Gastrocnemius medialis (tissue), 4 donors: ENCODE measurements at regions not wholly inside any gene's neighbourhood (a gene's known extent, or its start where the extent isn't known, plus 50 kb on each side); places are given as distances from the start of the nearest gene placed in this dataset.

Experiments used
- ATAC-seq, 2 donors: fragments of 150-250 bp; one replicate each; pipeline ENCODE4 v1.9.1; 2016
- DNase-seq, 2 donors: peaks; one replicate each; pipeline ENCODE4 v3.0.0-alpha.2; 2019
- H3K27ac ChIP-seq, 4 donors: fragments of 200-600 bp; sonication (generic); 1 replicate in 1 of 4; 2 replicates in 3 of 4; pipeline ENCODE4 v1.5.1; 2016 to 2018; ENCODE audit warnings: mild to moderate bottlenecking in 2 of 4, moderate library complexity in 1 of 4
- H3K27me3 ChIP-seq, 3 donors: fragments of 200-600 bp; sonication (generic) in 2 of 3; 1 replicate in 1 of 3; 2 replicates in 2 of 3; pipeline versions ENCODE4 v1.5.1 to v1.6.0; 2016 to 2019; ENCODE audit warnings: mild to moderate bottlenecking in 1 of 3, moderate library complexity in 1 of 3
- H3K36me3 ChIP-seq, 2 donors: fragments of 200-600 bp; sonication (generic) in 1 of 2; one replicate each; pipeline ENCODE4 v1.5.1; 2017 to 2018
- H3K4me1 ChIP-seq, 2 donors: fragments of 200-600 bp; sonication (generic) in 1 of 2; one replicate each; pipeline ENCODE4 v1.5.1; 2016 to 2017; ENCODE audit warnings: mild to moderate bottlenecking in 2 of 2
- H3K4me3 ChIP-seq, 4 donors: fragments of 200-600 bp; sonication (generic) in 3 of 4; 1 replicate in 1 of 4; 2 replicates in 3 of 4; pipeline ENCODE4 v1.5.1; 2016 to 2019; ENCODE audit warnings: mild to moderate bottlenecking in 2 of 4
- H3K9me3 ChIP-seq, 3 donors: fragments of 200-600 bp; sonication (generic) in 2 of 3; 1 replicate in 1 of 3; 2 replicates in 2 of 3; pipeline ENCODE4 v1.5.1; 2016 to 2019
- POLR2A ChIP-seq, 2 donors: fragments of 450-650 bp; IDR thresholded peaks; one replicate each; pipeline ENCODE4 v1.6.1; 2017; ENCODE audit warnings: antibody characterized with exemption in 2 of 2, mild to moderate bottlenecking in 2 of 2, moderate library complexity in 2 of 2
- in situ Hi-C, 4 donors: fragments of 200-750 bp; cut with MboI; loops; one replicate each; pipeline versions ENCODE4 v1.15.0 to v1.8.0; 2017; ENCODE audit warnings: low sequenced_read_pairs in 4 of 4
- intact Hi-C: fragments of 100-400 bp; cut with DNase I; formaldehyde crosslinking; loops from one replicate; pipeline ENCODE4 v1.15.1; 2023; ENCODE audit warnings: low total_unique reads
- TF ChIP-seq, protein P1 (sequence below), 5 experiments: fragments of 450-650 bp in 3 of 5; fragments of 200-600 bp in 2 of 5; sonication (generic) in 2 of 5; IDR thresholded peaks in 4 of 5; conservative IDR thresholded peaks in 1 of 5; 1 replicate in 4 of 5; 2 replicates in 1 of 5; pipeline ENCODE4 v1.5.1; 2016 to 2019; ENCODE audit warnings: antibody characterized with exemption in 5 of 5, mild to moderate bottlenecking in 3 of 5, moderate library complexity in 3 of 5

DNA sequence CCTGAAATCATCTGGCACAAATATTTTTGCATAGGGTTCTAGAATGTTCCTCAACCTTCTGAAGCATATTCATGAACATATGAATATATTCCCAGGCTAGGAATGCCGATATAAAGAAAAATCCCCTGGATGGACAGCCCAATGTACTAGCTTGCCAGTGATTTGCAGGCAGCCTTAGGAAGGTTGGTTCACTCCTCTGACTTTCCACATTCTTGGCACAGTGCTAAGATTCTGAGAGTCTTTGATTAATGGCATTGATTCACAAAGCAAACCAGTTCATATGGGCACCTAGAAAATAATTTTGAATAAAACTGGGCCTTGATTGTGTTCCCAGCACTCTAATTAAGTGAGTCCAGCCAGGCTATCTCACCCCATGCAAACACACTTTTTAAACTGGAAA, 56.9 kb upstream of the ENPP4 start:
- ATAC-seq, result no peak
- intact Hi-C loops, result no loop called here

DNA sequence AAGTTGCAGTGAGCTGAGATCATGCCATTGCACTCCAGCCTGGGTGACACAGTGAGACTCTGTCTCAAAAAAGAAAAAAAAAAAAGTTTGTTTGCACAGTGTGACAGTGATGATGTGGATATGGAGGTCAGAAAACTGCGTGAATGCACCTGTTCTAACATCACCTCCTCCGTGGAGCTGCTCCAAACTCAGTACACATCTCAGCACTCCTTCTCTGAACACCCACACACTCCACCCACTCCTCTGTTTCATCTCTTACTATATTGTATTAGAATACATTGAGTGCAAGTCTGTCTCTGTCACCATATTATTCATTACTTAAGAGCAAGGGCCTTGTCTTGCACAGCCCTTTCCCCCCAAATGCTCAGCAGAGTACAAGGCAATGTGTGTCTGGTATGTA, 51.5 kb upstream of the ENPP4 start:
- H3K4me1 ChIP-seq, result peaks cover 0 to 7% of the 10 kb centered on the region in 2 donors
- no peaks in the 10 kb centered on the region for H3K27me3 ChIP-seq
- H3K27ac ChIP-seq, result no peak overlapping the region
- in situ Hi-C loops, result loop anchor here in 2 of 4 donors (25.0 kb wide), 1 partner anchor 534 kb away; no protein-coding TSS in a partner anchor
- TF ChIP-seq, protein P1, sequence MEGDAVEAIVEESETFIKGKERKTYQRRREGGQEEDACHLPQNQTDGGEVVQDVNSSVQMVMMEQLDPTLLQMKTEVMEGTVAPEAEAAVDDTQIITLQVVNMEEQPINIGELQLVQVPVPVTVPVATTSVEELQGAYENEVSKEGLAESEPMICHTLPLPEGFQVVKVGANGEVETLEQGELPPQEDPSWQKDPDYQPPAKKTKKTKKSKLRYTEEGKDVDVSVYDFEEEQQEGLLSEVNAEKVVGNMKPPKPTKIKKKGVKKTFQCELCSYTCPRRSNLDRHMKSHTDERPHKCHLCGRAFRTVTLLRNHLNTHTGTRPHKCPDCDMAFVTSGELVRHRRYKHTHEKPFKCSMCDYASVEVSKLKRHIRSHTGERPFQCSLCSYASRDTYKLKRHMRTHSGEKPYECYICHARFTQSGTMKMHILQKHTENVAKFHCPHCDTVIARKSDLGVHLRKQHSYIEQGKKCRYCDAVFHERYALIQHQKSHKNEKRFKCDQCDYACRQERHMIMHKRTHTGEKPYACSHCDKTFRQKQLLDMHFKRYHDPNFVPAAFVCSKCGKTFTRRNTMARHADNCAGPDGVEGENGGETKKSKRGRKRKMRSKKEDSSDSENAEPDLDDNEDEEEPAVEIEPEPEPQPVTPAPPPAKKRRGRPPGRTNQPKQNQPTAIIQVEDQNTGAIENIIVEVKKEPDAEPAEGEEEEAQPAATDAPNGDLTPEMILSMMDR (IDR thresholded peaks at IDR 0.05 in 4 of 5, conservative IDR thresholded peaks at IDR 0.05 in 1 of 5), result no peak
- no peak for TF ChIP-seq POLR2A (IDR thresholded peaks at IDR 0.05)
- H3K9me3 ChIP-seq, result no peaks in the 10 kb centered on the region
- ATAC-seq (no peak), DNase-seq (no peak)
- no peaks in the 10 kb centered on the region for H3K36me3 ChIP-seq
- intact Hi-C loops, result no loop called here
- no peak overlapping the region for H3K4me3 ChIP-seq

More for the DNA sequence above, 56.9 kb upstream of the ENPP4 start:
- no peaks in the 10 kb centered on the region for H3K36me3 ChIP-seq
- H3K27me3 ChIP-seq, result no peaks in the 10 kb centered on the region
- TF ChIP-seq, protein P1 (IDR thresholded peaks at IDR 0.05 in 4 of 5, conservative IDR thresholded peaks at IDR 0.05 in 1 of 5), result no peak
- TF ChIP-seq POLR2A (IDR thresholded peaks at IDR 0.05), result no peak
- no peaks in the 10 kb centered on the region for H3K9me3 ChIP-seq
- no peak overlapping the region for H3K27ac ChIP-seq
- in situ Hi-C loops, result loop anchor here (25.0 kb wide), 3 partner anchors 136 to 564 kb away; no protein-coding TSS in a partner anchor
- DNase-seq, result no peak
- H3K4me1 ChIP-seq, result no peaks in the 10 kb centered on the region
- H3K4me3 ChIP-seq, result no peak overlapping the region

DNA sequence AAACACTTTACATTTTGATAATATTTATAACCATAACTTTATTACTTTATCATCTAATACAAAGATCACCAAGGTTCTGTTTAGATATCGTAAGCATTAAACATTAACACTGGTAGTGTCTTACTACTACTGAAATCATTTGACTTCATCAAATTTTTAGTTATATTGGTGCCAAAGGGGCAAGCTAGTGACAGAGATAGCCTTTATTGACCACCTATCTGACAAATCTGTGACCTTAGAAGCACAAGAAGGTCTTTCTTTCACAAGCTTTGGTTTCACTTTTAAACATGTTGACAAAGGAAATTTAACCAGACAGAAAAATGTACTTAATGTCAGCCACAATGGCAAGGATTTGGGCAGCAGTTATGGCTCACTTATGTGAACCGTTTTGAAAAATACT, 50.7 kb upstream of the ENPP4 start:
- in situ Hi-C loops (loop anchor here in 2 of 4 donors (25.0 kb wide), 1 partner anchor 533 kb away; no protein-coding TSS in a partner anchor), intact Hi-C loops (no loop called here)
- peaks cover 0 to 7% of the 10 kb centered on the region in 2 donors for H3K4me1 ChIP-seq
- DNase-seq (no peak), ATAC-seq (no peak)
- no peak overlapping the region for H3K4me3 ChIP-seq
- no peaks in the 10 kb centered on the region for H3K9me3 ChIP-seq
- TF ChIP-seq, protein P1 (IDR thresholded peaks at IDR 0.05 in 4 of 5, conservative IDR thresholded peaks at IDR 0.05 in 1 of 5), result no peak
- TF ChIP-seq POLR2A (IDR thresholded peaks at IDR 0.05), result no peak
- no peaks in the 10 kb centered on the region for H3K27me3 ChIP-seq
- no peaks in the 10 kb centered on the region for H3K36me3 ChIP-seq
- no peak overlapping the region for H3K27ac ChIP-seq
